OCI-LY1 (cell line): ENCODE measurements at regions not wholly inside any gene's neighbourhood (a gene's known extent, or its start where the extent isn't known, plus 50 kb on each side); places are given as distances from the start of the nearest gene placed in this dataset.

Source experiments
- H2AFZ ChIP-seq: fragments of 200-600 bp; sonication (generic), shearing (Covaris generic); 2 replicates; pipeline ENCODE4 v1.6.0; 2014; ENCODE audit warnings: antibody characterized with exemption, mild to moderate bottlenecking, low read length
- H3F3A ChIP-seq: fragments of 200-600 bp; sonication (generic), shearing (Covaris generic); 2 replicates; pipeline ENCODE4 v1.6.0; 2014; ENCODE audit warnings: mild to moderate bottlenecking, antibody characterized with exemption, low read length, moderate library complexity; ENCODE audit not compliant: insufficient read depth
- H3K27ac ChIP-seq: fragments of 200-600 bp; sonication (generic); 2 replicates; pipeline ENCODE4 v1.5.1; 2014; ENCODE audit warnings: low read length, mixed run types, mild to moderate bottlenecking, low read depth; ENCODE audit not compliant: poor library complexity, severe bottlenecking
- H3K27me3 ChIP-seq: fragments of 200-600 bp; sonication (generic); 2 replicates; pipeline ENCODE4 v1.6.0; 2014; ENCODE audit warnings: antibody characterized with exemption, mild to moderate bottlenecking, low read length, moderate library complexity; ENCODE audit not compliant: insufficient read depth
- H3K36me3 ChIP-seq: fragments of 200-600 bp; sonication (generic); 2 replicates; pipeline ENCODE4 v1.6.1; 2014; ENCODE audit warnings: mild to moderate bottlenecking, antibody characterized with exemption, low read length, moderate library complexity, mixed read lengths; ENCODE audit not compliant: insufficient read depth
- H3K4me1 ChIP-seq: fragments of 200-600 bp; sonication (generic); 2 replicates; pipeline ENCODE4 v1.5.1; 2014; ENCODE audit warnings: mild to moderate bottlenecking, low read length, moderate library complexity; ENCODE audit not compliant: insufficient read depth, severe bottlenecking
- H3K4me2 ChIP-seq: fragments of 200-600 bp; sonication (generic), shearing (Covaris generic); 2 replicates; pipeline ENCODE4 v1.6.1; 2014; ENCODE audit warnings: low read length
- H3K4me3 ChIP-seq: fragments of 200-600 bp; sonication (generic); 2 replicates; pipeline ENCODE4 v1.5.1; 2014; ENCODE audit warnings: low read length, low read depth, mild to moderate bottlenecking, mixed read lengths; ENCODE audit not compliant: poor library complexity, severe bottlenecking
- H3K79me2 ChIP-seq: fragments of 200-600 bp; shearing (Covaris generic); 2 replicates; pipeline ENCODE4 v1.6.1; 2016; ENCODE audit warnings: mixed run types, low read length, mixed read lengths; ENCODE audit not compliant: insufficient read depth
- H3K9ac ChIP-seq: fragments of 200-600 bp; sonication (generic), shearing (Covaris generic); 2 replicates; pipeline ENCODE4 v1.6.1; 2014; ENCODE audit warnings: mild to moderate bottlenecking, low read length, mixed read lengths
- H3K9me2 ChIP-seq: fragments of 200-600 bp; sonication (generic), shearing (Covaris generic); 2 replicates; pipeline ENCODE4 v1.6.1; 2014; ENCODE audit warnings: low read depth, mild to moderate bottlenecking, low read length, mixed read lengths
- H3K9me3 ChIP-seq: fragments of 200-600 bp; shearing (Covaris generic); 2 replicates; pipeline ENCODE4 v1.6.1; 2014; ENCODE audit warnings: low read length, mixed read lengths
- H4K20me1 ChIP-seq: fragments of 200-600 bp; sonication (generic), shearing (Covaris generic); 2 replicates; pipeline ENCODE4 v1.6.0; 2016; ENCODE audit warnings: mild to moderate bottlenecking, low read length; ENCODE audit not compliant: insufficient read depth
- EZH2 ChIP-seq: fragments of 200-600 bp; sonication (generic), shearing (Covaris generic); IDR thresholded peaks from 2 replicates; pipeline ENCODE4 v1.8.0; 2017; ENCODE audit warnings: borderline replicate concordance, mixed run types, mild to moderate bottlenecking, antibody characterized with exemption, low read length, moderate library complexity, mixed read lengths
- TF ChIP-seq, protein P1 (sequence below): fragments of 200-600 bp; sonication (generic), shearing (Covaris generic); IDR thresholded peaks from 2 replicates; pipeline ENCODE4 v1.5.1; 2017; ENCODE audit warnings: mild to moderate bottlenecking, antibody characterized with exemption, low read length, moderate library complexity, mixed read lengths

DNA sequence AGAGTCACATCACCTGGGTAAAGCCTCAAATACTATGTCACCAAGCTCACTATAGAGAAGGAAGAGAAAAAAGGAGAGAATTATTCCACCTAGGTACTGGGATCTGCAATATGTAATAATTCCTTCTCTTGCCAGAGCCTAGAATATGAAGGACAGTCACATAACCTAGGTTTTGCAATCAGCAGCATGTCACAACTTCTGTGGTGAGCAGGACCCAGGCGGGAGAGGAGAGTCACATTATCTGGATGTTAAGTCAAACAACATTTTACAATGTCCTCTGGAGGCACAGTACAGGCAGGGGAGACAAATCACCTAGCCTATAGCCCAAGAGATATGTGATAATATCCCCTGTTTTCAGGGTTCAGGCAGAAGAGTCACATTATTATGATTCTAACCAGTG, 951.2 kb upstream of the TSPY4 start:
- Histone ChIP-seq H3K36me3 (no peaks in the 10 kb centered on the region), H3K27ac (no peak overlapping the region), H3K9me2 (no peaks in the 10 kb centered on the region), H3K9me3 (no peaks in the 10 kb centered on the region), H2AFZ (no peak overlapping the region), H4K20me1 (no peaks in the 10 kb centered on the region), H3F3A (no peaks in the 10 kb centered on the region), H3K4me3 (no peak overlapping the region), H3K27me3 (no peaks in the 10 kb centered on the region), H3K9ac (no peak overlapping the region), H3K4me2 (no peak overlapping the region), H3K4me1 (no peaks in the 10 kb centered on the region), H3K79me2 (no peaks in the 10 kb centered on the region)
- no peak for TF ChIP-seq EZH2
- TF ChIP-seq, protein P1, sequence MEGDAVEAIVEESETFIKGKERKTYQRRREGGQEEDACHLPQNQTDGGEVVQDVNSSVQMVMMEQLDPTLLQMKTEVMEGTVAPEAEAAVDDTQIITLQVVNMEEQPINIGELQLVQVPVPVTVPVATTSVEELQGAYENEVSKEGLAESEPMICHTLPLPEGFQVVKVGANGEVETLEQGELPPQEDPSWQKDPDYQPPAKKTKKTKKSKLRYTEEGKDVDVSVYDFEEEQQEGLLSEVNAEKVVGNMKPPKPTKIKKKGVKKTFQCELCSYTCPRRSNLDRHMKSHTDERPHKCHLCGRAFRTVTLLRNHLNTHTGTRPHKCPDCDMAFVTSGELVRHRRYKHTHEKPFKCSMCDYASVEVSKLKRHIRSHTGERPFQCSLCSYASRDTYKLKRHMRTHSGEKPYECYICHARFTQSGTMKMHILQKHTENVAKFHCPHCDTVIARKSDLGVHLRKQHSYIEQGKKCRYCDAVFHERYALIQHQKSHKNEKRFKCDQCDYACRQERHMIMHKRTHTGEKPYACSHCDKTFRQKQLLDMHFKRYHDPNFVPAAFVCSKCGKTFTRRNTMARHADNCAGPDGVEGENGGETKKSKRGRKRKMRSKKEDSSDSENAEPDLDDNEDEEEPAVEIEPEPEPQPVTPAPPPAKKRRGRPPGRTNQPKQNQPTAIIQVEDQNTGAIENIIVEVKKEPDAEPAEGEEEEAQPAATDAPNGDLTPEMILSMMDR: no peak

DNA sequence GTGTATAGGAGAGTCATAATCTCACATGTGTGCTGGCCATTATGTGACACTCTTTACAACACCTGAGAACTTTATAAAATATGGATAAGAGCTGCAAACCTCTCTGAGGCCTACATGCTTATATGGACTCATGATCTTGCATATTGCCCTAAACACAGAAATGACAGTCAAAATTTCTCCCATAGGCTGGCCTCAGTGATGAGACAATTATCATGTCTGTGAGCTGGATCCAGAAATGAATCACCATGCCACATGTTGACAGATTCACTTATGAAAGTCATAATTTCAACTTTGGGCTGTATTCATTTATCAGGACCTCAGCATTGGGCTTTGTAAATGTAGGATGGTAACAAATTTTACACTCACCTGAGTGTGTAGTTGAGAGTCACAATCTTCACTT, 948.8 kb upstream of the TSPY4 start:
- Histone ChIP-seq H3K4me2 (no peak overlapping the region), H3K9me2 (no peaks in the 10 kb centered on the region), H3K27me3 (no peaks in the 10 kb centered on the region), H3K27ac (no peak overlapping the region), H3K4me3 (no peak overlapping the region), H3K36me3 (no peaks in the 10 kb centered on the region), H3K9me3 (no peaks in the 10 kb centered on the region), H3K79me2 (no peaks in the 10 kb centered on the region), H2AFZ (no peak overlapping the region), H3F3A (no peaks in the 10 kb centered on the region), H3K4me1 (no peaks in the 10 kb centered on the region), H4K20me1 (no peaks in the 10 kb centered on the region), H3K9ac (no peak overlapping the region)
- TF ChIP-seq EZH2: no peak
- TF ChIP-seq, protein P1: no peak

DNA sequence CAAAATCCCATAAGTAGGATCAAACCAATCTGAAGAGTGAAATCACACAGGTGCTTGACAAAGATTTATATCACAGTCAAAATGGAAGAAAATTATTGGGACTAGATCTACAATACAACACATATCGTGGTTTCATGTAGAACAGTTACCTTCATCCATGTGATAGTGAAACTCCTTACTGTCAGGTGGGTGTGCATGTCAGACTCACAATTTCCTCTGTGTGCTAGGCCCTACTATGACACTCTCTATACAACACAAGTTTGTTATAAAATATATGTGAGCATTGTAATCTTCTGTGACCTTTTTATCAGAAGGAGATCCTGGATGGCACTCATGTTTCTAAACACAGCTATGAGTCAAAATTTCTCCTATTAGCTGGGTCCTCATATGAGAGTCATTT, 947.0 kb upstream of the TSPY4 start:
- Histone ChIP-seq H4K20me1 (no peaks in the 10 kb centered on the region), H2AFZ (no peak overlapping the region), H3K4me3 (no peak overlapping the region), H3K27ac (no peak overlapping the region), H3K27me3 (no peaks in the 10 kb centered on the region), H3K36me3 (no peaks in the 10 kb centered on the region), H3F3A (no peaks in the 10 kb centered on the region), H3K4me1 (no peaks in the 10 kb centered on the region), H3K9ac (no peak overlapping the region), H3K9me2 (no peaks in the 10 kb centered on the region), H3K9me3 (no peaks in the 10 kb centered on the region), H3K4me2 (no peak overlapping the region), H3K79me2 (no peaks in the 10 kb centered on the region)
- TF ChIP-seq, protein P1: no peak
- TF ChIP-seq EZH2: no peak
